Type B pancreatic cell (in vitro differentiated cells): ENCODE measurements at regions not wholly inside any gene's neighbourhood (a gene's known extent, or its start where the extent isn't known, plus 50 kb on each side); places are given as distances from the start of the nearest gene placed in this dataset.
A peak's percentile ranks its signal among the peaks of the same experiment; 100 is the strongest.

Experiments
- DNase-seq: peaks from one replicate; pipeline ENCODE4 v3.0.0; 2021; ENCODE audit warnings: mixed read lengths; ENCODE audit not compliant: unreplicated experiment; ENCODE audit errors: extremely low spot score
- H3K27ac Mint-ChIP-seq: 2 replicates; pipeline ENCODE4 v1.8.0; 2021; ENCODE audit warnings: mild to moderate bottlenecking, mixed read lengths
- H3K27me3 Mint-ChIP-seq: 2 replicates; pipeline ENCODE4 v1.8.0; 2021; ENCODE audit warnings: mixed read lengths
- H3K36me3 Mint-ChIP-seq: 2 replicates; pipeline ENCODE4 v1.8.0; 2021; ENCODE audit warnings: mixed read lengths
- H3K4me1 Mint-ChIP-seq: one replicate; pipeline ENCODE4 v1.8.0; 2021; ENCODE audit warnings: mixed read lengths; ENCODE audit not compliant: unreplicated experiment
- H3K4me3 Mint-ChIP-seq: 2 replicates; pipeline ENCODE4 v1.8.0; 2021; ENCODE audit warnings: mild to moderate bottlenecking, mixed read lengths
- H3K9me3 Mint-ChIP-seq: 2 replicates; pipeline ENCODE4 v1.8.0; 2021; ENCODE audit warnings: mixed read lengths
- CTCF ChIP-seq: fragments of 200-600 bp; sonication (generic); conservative IDR thresholded peaks from 2 replicates; pipeline ENCODE4 v1.5.0; 2021; ENCODE audit warnings: antibody characterized with exemption, mild to moderate bottlenecking

- DNase-seq = no peak
- peaks cover 4% of the 10 kb centered on the region for H3K9me3 Mint-ChIP-seq
- H3K27me3 Mint-ChIP-seq = no peaks in the 10 kb centered on the region
- H3K4me3 Mint-ChIP-seq = no peak overlapping the region
- H3K36me3 Mint-ChIP-seq = no peaks in the 10 kb centered on the region
- H3K4me1 Mint-ChIP-seq = peaks cover 24% of the 10 kb centered on the region
- TF ChIP-seq CTCF = no peak
- no peak overlapping the region for H3K27ac Mint-ChIP-seq
These were observed 125.5 kb upstream of the SVIL start for GRCh38 chr10:29760138-29760900.

DNA sequence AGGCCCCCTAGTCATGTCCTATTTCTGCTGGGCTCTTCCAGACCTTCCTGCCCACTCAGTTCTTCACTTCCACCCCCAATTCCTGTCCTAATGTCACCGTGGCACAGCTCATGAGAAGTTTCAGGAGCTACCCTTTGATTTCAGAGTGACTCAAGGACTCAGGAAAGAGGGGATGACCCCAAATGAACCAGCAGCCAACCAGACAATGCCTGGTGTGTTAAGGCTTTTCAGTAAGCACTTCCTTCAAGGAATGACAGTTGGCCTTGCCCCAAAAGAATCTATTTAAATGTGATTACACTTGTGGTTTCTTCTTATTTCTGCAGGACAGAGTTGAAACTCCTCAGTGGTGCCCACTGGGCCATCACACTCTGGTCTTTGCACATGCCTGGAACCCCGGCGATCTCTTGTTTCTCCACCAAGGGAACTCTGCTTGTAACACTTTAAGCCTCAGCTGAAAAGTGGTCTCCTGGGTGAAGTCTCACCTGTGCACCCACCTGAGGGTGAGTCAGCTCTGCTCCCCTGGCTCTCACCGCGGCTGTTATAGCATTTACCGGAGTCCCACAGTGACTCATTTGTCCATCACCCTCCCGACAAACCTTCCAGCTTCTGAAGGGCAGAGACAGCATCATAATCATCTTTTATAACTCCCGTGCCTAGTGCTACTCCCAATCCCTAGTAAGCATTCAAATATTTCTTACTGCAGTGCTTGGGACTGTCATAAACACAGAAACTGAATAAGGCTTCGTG lies 123.0 kb upstream of the SVIL start:
- peaks cover 4% of the 10 kb centered on the region for H3K9me3 Mint-ChIP-seq

DNA sequence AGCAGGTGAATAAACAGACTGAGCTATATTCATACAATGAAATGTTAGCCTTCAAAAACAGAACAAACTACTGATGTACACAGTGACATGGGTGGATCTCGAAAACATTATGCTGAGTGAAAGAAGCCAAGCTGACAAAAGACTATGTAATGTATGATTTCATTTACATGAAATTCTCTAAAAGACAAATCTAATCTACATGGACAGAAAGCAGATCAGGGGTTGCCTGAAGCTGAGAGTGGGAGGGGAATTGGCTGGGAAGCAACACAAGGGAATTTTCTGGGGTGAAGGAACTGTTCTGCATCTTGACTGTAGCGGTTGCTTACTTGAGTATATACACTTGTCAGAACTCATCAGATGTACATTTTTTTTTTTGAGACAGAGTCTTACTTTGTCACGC lies 121.7 kb upstream of the SVIL start:
- no peak overlapping the region for H3K4me3 Mint-ChIP-seq
- H3K36me3 Mint-ChIP-seq = no peaks in the 10 kb centered on the region
- peaks cover 17% of the 10 kb centered on the region for H3K4me1 Mint-ChIP-seq

More for the DNA sequence above, 123.0 kb upstream of the SVIL start:
- Mint-ChIP-seq H3K4me3 (no peak overlapping the region), H3K36me3 (no peaks in the 10 kb centered on the region), H3K27ac (peak overlapping the region; percentile 18), H3K27me3 (no peaks in the 10 kb centered on the region), H3K4me1 (peaks cover 20% of the 10 kb centered on the region)
- DNase-seq = no peak
- TF ChIP-seq CTCF = no peak

GRCh38 chr10:29753283-29753682 lies 118.5 kb upstream of the SVIL start:
- peaks cover under 1% of the 10 kb centered on the region for H3K36me3 Mint-ChIP-seq
- TF ChIP-seq CTCF = no peak
- peaks cover under 1% of the 10 kb centered on the region for H3K9me3 Mint-ChIP-seq
- no peak for DNase-seq
- H3K4me1 Mint-ChIP-seq = peaks cover 12% of the 10 kb centered on the region
- no peaks in the 10 kb centered on the region for H3K27me3 Mint-ChIP-seq
- H3K4me3 Mint-ChIP-seq = no peak overlapping the region
- H3K27ac Mint-ChIP-seq = no peak overlapping the region

More for the DNA sequence above, 121.7 kb upstream of the SVIL start:
- no peak for DNase-seq
- Mint-ChIP-seq H3K27ac (no peak overlapping the region), H3K27me3 (no peaks in the 10 kb centered on the region), H3K9me3 (no peaks in the 10 kb centered on the region)
- no peak for TF ChIP-seq CTCF

GRCh38 chr10:29751684-29752083 lies 116.9 kb upstream of the SVIL start:
- no peak overlapping the region for H3K27ac Mint-ChIP-seq
- DNase-seq = no peak
- no peaks in the 10 kb centered on the region for H3K4me1 Mint-ChIP-seq
- TF ChIP-seq CTCF = no peak
- no peaks in the 10 kb centered on the region for H3K27me3 Mint-ChIP-seq
- H3K9me3 Mint-ChIP-seq = peaks cover 5% of the 10 kb centered on the region
- H3K4me3 Mint-ChIP-seq = no peak overlapping the region
- peaks cover 5% of the 10 kb centered on the region for H3K36me3 Mint-ChIP-seq
